ENCODE measurements at regions not wholly inside any gene's neighbourhood (a gene's known extent, or its start where the extent isn't known, plus 50 kb on each side); places are given as distances from the start of the nearest gene placed in this dataset.
"Not testable (repeated sequence)": the region's sequence is repeated elsewhere in the genome, so short reads cannot be mapped to it uniquely, and the experiment has no call there.

- Histone ChIP-seq H3K36me3 (no peaks in the 10 kb centered on the region), H3K27ac (no peak overlapping the region), H3K4me3 (no peak overlapping the region), H3K9me3 (peaks cover 9% of the 10 kb centered on the region), H3K4me1 (peaks cover 5% of the 10 kb centered on the region), H3K27me3 (no peaks in the 10 kb centered on the region)
- WGBS: 75% methylated on average over 1 of the region's 1 CpG
- no peak for TF ChIP-seq POLR2A (IDR thresholded peaks at IDR 0.05)
- no peak for TF ChIP-seq EP300 (IDR thresholded peaks at IDR 0.05)
- DNase-seq (ENCODE audit: low spot score in 2 of 2): no peak
Observed at GRCh38 chr13:78084401-78084800, 165.8 kb upstream of the EDNRB start.

DNA sequence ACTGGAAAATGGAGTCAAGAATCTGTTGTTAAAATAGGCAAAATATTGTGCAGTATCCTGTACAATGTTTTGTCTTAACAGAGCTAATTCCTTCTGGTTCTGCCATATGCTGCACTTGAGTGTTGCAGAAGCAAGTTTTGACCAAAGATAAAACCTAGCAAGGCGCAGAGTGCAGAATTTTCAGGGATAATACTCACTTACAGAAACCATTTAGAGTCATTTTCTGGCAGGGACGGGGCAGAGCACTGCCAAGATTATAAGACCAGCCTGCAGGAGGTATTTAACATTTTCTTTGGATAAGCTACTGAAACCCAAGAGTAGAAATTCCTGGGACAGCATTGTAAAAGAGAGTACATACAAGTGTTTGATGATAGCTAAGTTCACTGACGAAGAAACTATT, 159.5 kb upstream of the EDNRB start:
- 78% methylated on average over 3 of the region's 3 CpGs for WGBS
- Histone ChIP-seq H3K4me1 (no peaks in the 10 kb centered on the region), H3K36me3 (no peaks in the 10 kb centered on the region), H3K27me3 (no peaks in the 10 kb centered on the region), H3K9me3 (peaks cover 9% of the 10 kb centered on the region), H3K4me3 (no peak overlapping the region), H3K27ac (no peak overlapping the region)
- TF ChIP-seq EP300 (IDR thresholded peaks at IDR 0.05) (no peak), POLR2AphosphoS5 (IDR thresholded peaks at IDR 0.05) (no peak)
- no peak for DNase-seq (ENCODE audit: low spot score in 2 of 2)

GRCh38 chr13:78067290-78067689, 148.7 kb upstream of the EDNRB start:
- Histone ChIP-seq H3K27ac (no peak overlapping the region), H3K27me3 (no peaks in the 10 kb centered on the region), H3K4me1 (no peaks in the 10 kb centered on the region), H3K36me3 (no peaks in the 10 kb centered on the region), H3K9me3 (no peaks in the 10 kb centered on the region), H3K4me3 (no peak overlapping the region)
- DNase-seq (ENCODE audit: low spot score in 2 of 2): no peak
- TF ChIP-seq POLR2A (IDR thresholded peaks at IDR 0.05): no peak
- no peak for TF ChIP-seq POLR2AphosphoS5 (IDR thresholded peaks at IDR 0.05)
- no peak for TF ChIP-seq EP300 (IDR thresholded peaks at IDR 0.05)
- TF ChIP-seq, protein P1, sequence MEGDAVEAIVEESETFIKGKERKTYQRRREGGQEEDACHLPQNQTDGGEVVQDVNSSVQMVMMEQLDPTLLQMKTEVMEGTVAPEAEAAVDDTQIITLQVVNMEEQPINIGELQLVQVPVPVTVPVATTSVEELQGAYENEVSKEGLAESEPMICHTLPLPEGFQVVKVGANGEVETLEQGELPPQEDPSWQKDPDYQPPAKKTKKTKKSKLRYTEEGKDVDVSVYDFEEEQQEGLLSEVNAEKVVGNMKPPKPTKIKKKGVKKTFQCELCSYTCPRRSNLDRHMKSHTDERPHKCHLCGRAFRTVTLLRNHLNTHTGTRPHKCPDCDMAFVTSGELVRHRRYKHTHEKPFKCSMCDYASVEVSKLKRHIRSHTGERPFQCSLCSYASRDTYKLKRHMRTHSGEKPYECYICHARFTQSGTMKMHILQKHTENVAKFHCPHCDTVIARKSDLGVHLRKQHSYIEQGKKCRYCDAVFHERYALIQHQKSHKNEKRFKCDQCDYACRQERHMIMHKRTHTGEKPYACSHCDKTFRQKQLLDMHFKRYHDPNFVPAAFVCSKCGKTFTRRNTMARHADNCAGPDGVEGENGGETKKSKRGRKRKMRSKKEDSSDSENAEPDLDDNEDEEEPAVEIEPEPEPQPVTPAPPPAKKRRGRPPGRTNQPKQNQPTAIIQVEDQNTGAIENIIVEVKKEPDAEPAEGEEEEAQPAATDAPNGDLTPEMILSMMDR (IDR thresholded peaks at IDR 0.05): no peak
- 93% methylated on average over 1 of the region's 1 CpG for WGBS

DNA sequence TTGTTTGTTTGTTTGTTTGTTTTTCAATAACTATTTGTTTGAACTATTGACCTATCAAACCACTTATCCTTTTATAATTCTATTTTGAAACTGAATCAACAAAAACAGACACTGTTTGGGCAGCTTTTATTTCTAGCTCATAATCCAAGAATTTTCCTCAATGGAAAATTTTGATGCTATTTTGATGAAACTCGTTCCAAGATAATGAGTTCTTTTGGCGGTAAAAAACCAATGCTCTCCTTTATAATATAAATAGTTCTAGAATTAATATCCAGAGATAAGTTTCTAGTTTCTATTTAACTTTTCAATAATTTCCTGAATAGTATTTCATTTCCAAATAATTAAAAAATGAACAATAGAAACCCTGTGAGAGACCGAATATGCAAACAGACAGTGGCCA, 146.5 kb upstream of the EDNRB start:
- no peak overlapping the region for H3K4me3 ChIP-seq
- H3K36me3 ChIP-seq: no peaks in the 10 kb centered on the region
- no peak for DNase-seq (ENCODE audit: low spot score in 2 of 2)
- no peaks in the 10 kb centered on the region for H3K4me1 ChIP-seq
- no peak overlapping the region for H3K27ac ChIP-seq
- WGBS: 65% methylated on average over 3 of the region's 3 CpGs
- no peaks in the 10 kb centered on the region for H3K9me3 ChIP-seq
- TF ChIP-seq EP300 (IDR thresholded peaks at IDR 0.05) (no peak), POLR2AphosphoS5 (IDR thresholded peaks at IDR 0.05) (no peak), POLR2A (IDR thresholded peaks at IDR 0.05) (no peak)
- TF ChIP-seq, protein P1 (IDR thresholded peaks at IDR 0.05): no peak
- no peaks in the 10 kb centered on the region for H3K27me3 ChIP-seq

- no peak for DNase-seq (ENCODE audit: low spot score in 2 of 2)
- 91% methylated on average over 5 of the region's 5 CpGs for WGBS
Observed at GRCh38 chr13:78061806-78062205, 143.2 kb upstream of the EDNRB start.

DNA sequence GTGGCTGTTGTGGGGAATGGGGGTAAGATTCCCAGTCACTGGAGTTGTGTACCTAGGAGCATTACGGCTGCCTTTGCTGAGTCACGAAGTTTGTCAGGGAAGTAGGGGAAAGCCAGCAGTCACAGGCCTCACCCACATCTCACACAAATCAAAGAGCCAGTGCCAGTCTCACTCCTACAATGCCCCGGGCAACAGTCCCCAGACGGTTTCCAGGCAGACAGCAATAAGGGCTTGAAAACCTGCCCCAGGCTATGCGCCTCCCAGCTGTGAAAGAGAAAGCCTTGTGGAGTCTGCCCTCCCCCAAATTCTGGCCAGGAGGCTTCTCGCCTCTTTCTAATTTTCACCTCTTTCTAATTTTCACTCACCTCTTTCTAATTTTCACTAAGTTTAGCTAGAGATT, 142.3 kb upstream of the EDNRB start:
- no peak overlapping the region for H3K27ac ChIP-seq
- peaks cover 5% of the 10 kb centered on the region for H3K9me3 ChIP-seq
- WGBS: 67% methylated on average over 6 of the region's 6 CpGs
- no peaks in the 10 kb centered on the region for H3K27me3 ChIP-seq
- DNase-seq (ENCODE audit: low spot score in 2 of 2): no peak
- H3K4me1 ChIP-seq: no peaks in the 10 kb centered on the region
- no peaks in the 10 kb centered on the region for H3K36me3 ChIP-seq
- TF ChIP-seq EP300 (IDR thresholded peaks at IDR 0.05) (no peak), POLR2A (IDR thresholded peaks at IDR 0.05) (no peak), POLR2AphosphoS5 (IDR thresholded peaks at IDR 0.05) (no peak)
- TF ChIP-seq, protein P1 (IDR thresholded peaks at IDR 0.05): no peak
- H3K4me3 ChIP-seq: no peak overlapping the region

More at GRCh38 chr13:78061806-78062205, 143.2 kb upstream of the EDNRB start:
- TF ChIP-seq POLR2A (IDR thresholded peaks at IDR 0.05) (no peak), EP300 (IDR thresholded peaks at IDR 0.05) (no peak), POLR2AphosphoS5 (IDR thresholded peaks at IDR 0.05) (no peak)
- TF ChIP-seq, protein P1 (IDR thresholded peaks at IDR 0.05): no peak
- Histone ChIP-seq H3K36me3 (no peaks in the 10 kb centered on the region), H3K9me3 (peaks cover under 1% of the 10 kb centered on the region), H3K27ac (no peak overlapping the region), H3K4me3 (no peak overlapping the region), H3K4me1 (no peaks in the 10 kb centered on the region), H3K27me3 (no peaks in the 10 kb centered on the region)

- H3K27me3 ChIP-seq; H3K36me3 ChIP-seq; H3K27ac ChIP-seq; H3K9me3 ChIP-seq; H3K4me3 ChIP-seq; DNase-seq (ENCODE audit: low spot score in 2 of 2); H3K4me1 ChIP-seq: not testable (repeated sequence)
- WGBS: 93% methylated on average over 2 of the region's 2 CpGs
Observed at GRCh38 chr13:78056865-78057264, 138.2 kb upstream of the EDNRB start.
